Body of pancreas (tissue), 4 donors: ENCODE measurements at regions not wholly inside any gene's neighbourhood (a gene's known extent, or its start where the extent isn't known, plus 50 kb on each side); places are given as distances from the start of the nearest gene placed in this dataset.

Source experiments
- POLR2A ChIP-seq, 3 donors: fragments of 450-650 bp; IDR thresholded peaks; one replicate each; pipeline ENCODE4 v1.6.1; 2016; ENCODE audit warnings: antibody characterized with exemption in 3 of 3, mild to moderate bottlenecking in 2 of 3
- TF ChIP-seq, protein P1 (sequence below), 7 experiments: fragments of 450-650 bp in 4 of 7; fragments of 200-600 bp in 3 of 7; sonication (generic) in 3 of 7; IDR thresholded peaks; one replicate each; pipeline ENCODE4 v1.5.1; 2016 to 2019; ENCODE audit warnings: antibody characterized with exemption in 7 of 7

DNA sequence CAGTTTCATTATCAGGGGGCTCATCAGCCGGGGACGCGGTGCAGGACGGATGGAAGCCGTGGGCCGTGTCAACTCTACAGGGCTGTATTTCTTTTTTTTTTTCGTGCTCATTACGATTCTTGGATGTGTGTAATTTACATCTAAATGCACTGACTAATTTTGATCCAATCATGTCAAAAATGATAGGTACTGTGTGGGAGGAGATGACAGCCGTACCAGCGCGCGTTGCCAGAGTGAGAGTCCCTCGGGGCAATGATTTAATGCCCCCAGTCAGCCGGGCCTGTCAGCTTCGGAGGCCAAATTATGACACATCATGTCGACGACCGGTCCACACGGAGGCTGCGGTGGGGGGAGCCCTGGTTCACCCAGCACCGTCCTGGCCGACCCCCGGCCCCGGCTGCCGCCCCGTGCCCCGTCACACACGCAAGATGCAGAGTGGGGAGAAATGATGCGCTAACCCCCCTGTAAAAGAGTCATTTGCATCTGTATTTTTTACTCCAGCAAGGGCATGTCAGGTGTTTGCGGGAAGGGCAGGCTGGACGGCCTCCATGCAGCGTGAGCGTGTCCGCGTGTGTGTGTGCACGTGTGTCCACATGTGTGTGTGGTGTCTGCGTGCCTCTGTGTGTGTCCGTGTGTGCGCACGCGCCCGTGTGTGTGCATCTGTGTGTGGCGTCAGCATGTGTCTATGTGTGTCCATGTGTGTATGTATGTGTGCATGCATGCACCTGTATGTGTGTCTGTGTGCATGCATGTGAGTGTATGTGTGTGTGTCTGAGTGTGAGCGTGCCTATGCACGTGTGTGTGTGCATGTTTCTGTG is 74.3 kb upstream of the PPP2R3B start:
- TF ChIP-seq, protein P1, sequence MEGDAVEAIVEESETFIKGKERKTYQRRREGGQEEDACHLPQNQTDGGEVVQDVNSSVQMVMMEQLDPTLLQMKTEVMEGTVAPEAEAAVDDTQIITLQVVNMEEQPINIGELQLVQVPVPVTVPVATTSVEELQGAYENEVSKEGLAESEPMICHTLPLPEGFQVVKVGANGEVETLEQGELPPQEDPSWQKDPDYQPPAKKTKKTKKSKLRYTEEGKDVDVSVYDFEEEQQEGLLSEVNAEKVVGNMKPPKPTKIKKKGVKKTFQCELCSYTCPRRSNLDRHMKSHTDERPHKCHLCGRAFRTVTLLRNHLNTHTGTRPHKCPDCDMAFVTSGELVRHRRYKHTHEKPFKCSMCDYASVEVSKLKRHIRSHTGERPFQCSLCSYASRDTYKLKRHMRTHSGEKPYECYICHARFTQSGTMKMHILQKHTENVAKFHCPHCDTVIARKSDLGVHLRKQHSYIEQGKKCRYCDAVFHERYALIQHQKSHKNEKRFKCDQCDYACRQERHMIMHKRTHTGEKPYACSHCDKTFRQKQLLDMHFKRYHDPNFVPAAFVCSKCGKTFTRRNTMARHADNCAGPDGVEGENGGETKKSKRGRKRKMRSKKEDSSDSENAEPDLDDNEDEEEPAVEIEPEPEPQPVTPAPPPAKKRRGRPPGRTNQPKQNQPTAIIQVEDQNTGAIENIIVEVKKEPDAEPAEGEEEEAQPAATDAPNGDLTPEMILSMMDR (IDR thresholded peaks at IDR 0.05) = no peak
- TF ChIP-seq POLR2A (IDR thresholded peaks at IDR 0.05) = no peak
